HL-60/S4 (cell line): ENCODE measurements at regions not wholly inside any gene's neighbourhood (a gene's known extent, or its start where the extent isn't known, plus 50 kb on each side); places are given as distances from the start of the nearest gene placed in this dataset.
"Not testable (repeated sequence)": the region's sequence is repeated elsewhere in the genome, so short reads cannot be mapped to it uniquely, and the experiment has no call there.

Experiments used
- in situ Hi-C: fragments of 300-500 bp; cut with MboI; formaldehyde crosslinking; loops from 2 replicates; pipeline ENCODE4 v1.14.3; 2022; ENCODE audit warnings: low sequenced_read_pairs

GRCh38 chr5:53263151-53263550, 153.6 kb upstream of the MOCS2 start:
- in situ Hi-C loops = no loop called here

- in situ Hi-C loops = no loop called here
Observed at GRCh38 chr5:53265043-53265442, 155.5 kb upstream of the MOCS2 start.

GRCh38 chr5:53268241-53268640, 158.7 kb upstream of the MOCS2 start:
- in situ Hi-C loops = not testable (repeated sequence)

- in situ Hi-C loops = no loop called here
Observed at GRCh38 chr5:53275666-53276065, 166.1 kb upstream of the MOCS2 start.

- in situ Hi-C loops = no loop called here
Observed at GRCh38 chr5:53276825-53277224, 167.3 kb upstream of the MOCS2 start.

- in situ Hi-C loops = no loop called here
Observed at GRCh38 chr5:53277491-53277890, 167.9 kb upstream of the MOCS2 start.

- in situ Hi-C loops = no loop called here
Observed at GRCh38 chr5:53287573-53287972, 178.0 kb upstream of the MOCS2 start.

GRCh38 chr5:53288511-53288910, 179.0 kb upstream of the MOCS2 start:
- in situ Hi-C loops = no loop called here

GRCh38 chr5:53291047-53291446, 181.5 kb upstream of the MOCS2 start:
- in situ Hi-C loops = no loop called here

- in situ Hi-C loops = no loop called here
Observed at GRCh38 chr5:53291528-53291927, 182.0 kb upstream of the MOCS2 start.

GRCh38 chr5:53298841-53299240, 181.6 kb upstream of the FST start:
- in situ Hi-C loops = no loop called here

- in situ Hi-C loops = no loop called here
Observed at GRCh38 chr5:53302529-53302928, 177.9 kb upstream of the FST start.

GRCh38 chr5:53303105-53303504, 177.3 kb upstream of the FST start:
- in situ Hi-C loops = no loop called here

GRCh38 chr5:53305316-53305715, 175.1 kb upstream of the FST start:
- in situ Hi-C loops = not testable (repeated sequence)

- in situ Hi-C loops = no loop called here
Observed at GRCh38 chr5:53309653-53310052, 170.8 kb upstream of the FST start.

GRCh38 chr5:53311681-53312080, 168.7 kb upstream of the FST start:
- in situ Hi-C loops = no loop called here

GRCh38 chr5:53313145-53313544, 167.3 kb upstream of the FST start:
- in situ Hi-C loops = no loop called here

- in situ Hi-C loops = no loop called here
Observed at GRCh38 chr5:53318303-53318702, 162.1 kb upstream of the FST start.

- in situ Hi-C loops = no loop called here
Observed at GRCh38 chr5:53319315-53319714, 161.1 kb upstream of the FST start.

GRCh38 chr5:53321073-53321472, 159.4 kb upstream of the FST start:
- in situ Hi-C loops = no loop called here

GRCh38 chr5:53321721-53322120, 158.7 kb upstream of the FST start:
- in situ Hi-C loops = no loop called here

GRCh38 chr5:53322257-53322656, 158.2 kb upstream of the FST start:
- in situ Hi-C loops = no loop called here

- in situ Hi-C loops = no loop called here
Observed at GRCh38 chr5:53323511-53323910, 156.9 kb upstream of the FST start.
